Hematopoietic multipotent progenitor cell (in vitro differentiated cells): ENCODE measurements at regions not wholly inside any gene's neighbourhood (a gene's known extent, or its start where the extent isn't known, plus 50 kb on each side); places are given as distances from the start of the nearest gene placed in this dataset.

ENCODE experiments used
- DNase-seq, 3 donors: peaks; one replicate each; pipeline ENCODE4 v3.0.0-alpha.2; 2011 to 2015; ENCODE audit warnings: low read depth in 2 of 3, low spot score in 2 of 3

- no peak for DNase-seq
Measured at GRCh38 chr2:118177318-118177717, 89.0 kb downstream of the INSIG2 start.

DNA sequence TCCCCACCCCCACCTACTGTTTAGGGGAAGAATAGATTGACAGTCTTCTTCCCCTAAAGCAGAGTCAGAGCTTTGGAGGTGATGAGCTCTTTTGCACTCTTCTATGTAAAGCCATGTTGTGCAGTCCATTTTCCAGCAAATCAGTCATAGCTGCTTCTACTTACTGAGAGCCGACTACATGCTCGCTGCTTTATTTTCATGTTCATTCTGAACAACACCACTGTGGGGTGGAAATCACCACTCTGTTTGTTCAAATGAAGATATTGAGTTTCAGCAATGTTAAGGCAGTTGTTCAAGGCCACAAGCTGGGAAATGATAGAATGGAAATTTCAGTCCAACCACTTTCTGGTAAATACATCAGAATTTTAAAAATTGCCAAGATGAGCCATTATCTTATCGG lies 88.3 kb downstream of the INSIG2 start:
- DNase-seq: no peak

DNA sequence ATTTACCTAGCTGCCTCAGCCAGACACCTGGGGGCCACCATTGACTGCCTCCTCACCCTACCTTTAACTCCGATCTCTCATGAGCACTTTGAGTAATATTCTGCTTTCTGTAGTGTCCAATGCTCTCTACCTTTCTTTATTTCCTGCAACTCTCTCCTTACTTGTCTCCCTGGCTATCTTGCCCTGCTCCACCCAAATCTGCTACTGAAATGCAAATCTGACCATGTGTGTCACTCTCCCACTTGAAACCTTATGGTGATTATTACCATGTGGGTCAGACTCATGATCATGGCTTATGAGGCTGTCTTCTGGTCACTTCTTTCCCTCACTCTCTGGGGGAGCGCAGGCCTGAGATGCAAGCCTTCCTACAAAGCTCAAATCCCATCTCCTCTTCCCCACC lies 83.3 kb downstream of the INSIG2 start:
- no peak for DNase-seq

GRCh38 chr2:118169359-118170005 lies 81.2 kb downstream of the INSIG2 start:
- peak in 1 of 3 donors; percentile 25 for DNase-seq

- DNase-seq: no peak
Measured at GRCh38 chr2:118168615-118169014, 80.3 kb downstream of the INSIG2 start.

DNA sequence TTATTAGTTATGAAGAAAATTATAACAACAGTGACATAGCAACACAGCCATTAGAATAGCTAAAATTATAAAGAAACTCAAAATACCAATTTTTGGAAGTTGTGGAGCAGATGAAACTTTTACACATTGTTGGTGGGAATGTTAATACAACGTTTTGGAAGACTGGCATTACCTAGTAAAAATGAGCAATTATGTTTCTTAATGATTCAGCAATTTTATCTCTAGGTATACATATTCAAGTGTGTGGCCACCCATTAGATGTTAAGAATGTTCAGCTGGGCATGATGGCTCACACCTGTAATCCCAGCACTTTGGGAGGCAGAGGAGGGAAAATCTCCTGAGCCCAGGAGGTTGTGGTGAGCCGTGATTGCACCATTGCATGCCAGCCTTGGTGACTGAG lies 78.8 kb downstream of the INSIG2 start:
- DNase-seq: no peak

GRCh38 chr2:118166242-118166641 lies 78.0 kb downstream of the INSIG2 start:
- DNase-seq: no peak

DNA sequence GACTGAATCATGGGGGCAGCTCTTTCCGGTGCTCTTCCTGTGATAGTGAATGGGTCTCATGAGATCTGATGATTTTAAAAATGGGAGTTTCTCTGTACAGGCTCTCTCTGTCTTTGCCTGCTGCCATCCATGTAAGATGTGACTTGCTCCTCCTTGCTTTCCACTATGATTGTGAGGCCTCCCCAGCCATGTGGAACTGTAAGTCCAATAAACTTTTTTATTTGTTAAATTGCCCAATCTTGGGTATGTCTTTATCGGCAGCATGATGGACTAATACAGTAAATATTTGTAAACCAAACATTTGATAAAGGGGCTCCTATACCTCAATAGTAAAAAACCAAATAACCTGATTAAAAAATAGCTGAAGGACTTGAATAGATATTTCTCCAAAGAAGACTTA lies 77.3 kb downstream of the INSIG2 start:
- DNase-seq: no peak
